HCT116 (cell line): ENCODE measurements at regions not wholly inside any gene's neighbourhood (a gene's known extent, or its start where the extent isn't known, plus 50 kb on each side); places are given as distances from the start of the nearest gene placed in this dataset.

ENCODE experiments used
- ATAC-seq: fragments of 200-7000 bp; cut with Tn5 transposase; 2 replicates; pipeline ENCODE4 v1.9.1; 2020; ENCODE audit warnings: mild to moderate bottlenecking, moderate library complexity
- BruUV-seq: library from RNA; stranded (reverse); fragments of 400-500 nt; replicated peaks from 2 replicates; lab custom pipeline; 2021; lab: Mats Ljungman, UMichigan
- CTCF ChIA-PET: fragments of 300-600 bp; sonication (Branson Sonifier 250); formaldehyde crosslinking; loops from one replicate; lab custom pipeline; 2021; ENCODE audit warnings: antibody characterized with exemption; lab: Charles Lee
- POLR2A ChIA-PET: fragments of 300-600, 350-600 bp; sonication (Branson Sonifier 250); formaldehyde crosslinking; loops from one replicate; lab custom pipeline; 2021; ENCODE audit warnings: antibody characterized with exemption; lab: Charles Lee
- RAD21 ChIA-PET, 2 experiments: fragments of 300-600 bp; sonication (Branson Sonifier 250); formaldehyde crosslinking; loops; one replicate each; lab custom pipeline; 2023; ENCODE audit warnings: low total read pairs in 2 of 2; ENCODE audit not compliant: uncharacterized antibody in 2 of 2, unreplicated experiment in 2 of 2, low non-redundant PET in 1 of 2; lab: Charles Lee
- DNase-seq: peaks from one replicate; pipeline ENCODE4 v3.0.0-alpha.2; 2010; ENCODE audit warnings: low read depth, low spot score
- H2AFZ ChIP-seq: fragments of 200-600 bp; shearing (Covaris generic), sonication (generic); 2 replicates; pipeline ENCODE4 v1.6.1; 2017; ENCODE audit warnings: low read depth, mixed run types, mixed read lengths, antibody characterized with exemption, low read length; ENCODE audit not compliant: poor library complexity, severe bottlenecking
- H3K27ac ChIP-seq: 2 replicates; pipeline ENCODE4 v1.5.1; 2012; ENCODE audit warnings: low read depth, low read length
- H3K27me3 ChIP-seq: fragments of 200-600 bp; sonication (generic); 2 replicates; pipeline ENCODE4 v1.6.1; 2016; ENCODE audit warnings: mixed run types, low read length, mixed read lengths; ENCODE audit not compliant: insufficient read depth
- H3K36me3 ChIP-seq, 2 experiments: fragments of 200-500 bp in 1 of 2; fragments of 200-600 bp in 1 of 2; sonication (Bioruptor generic) in 1 of 2; sonication (generic) in 1 of 2; 2 replicates each; pipeline versions ENCODE4 v1.5.1 to v1.6.1; 2014 to 2016; ENCODE audit warnings: low read length in 2 of 2, inconsistent platforms in 1 of 2, mixed read lengths in 1 of 2, mixed run types in 1 of 2; ENCODE audit not compliant: insufficient read depth in 2 of 2, control insufficient read depth in 1 of 2
- H3K4me1 ChIP-seq, 2 experiments: fragments of 200-600 bp in 1 of 2; sonication (generic) in 1 of 2; 2 replicates each; pipeline versions ENCODE4 v1.5.1 to v1.6.1; 2012 to 2017; ENCODE audit warnings: low read length in 2 of 2, inconsistent platforms in 1 of 2, mild to moderate bottlenecking in 1 of 2, mixed read lengths in 1 of 2, mixed run types in 1 of 2, moderate library complexity in 1 of 2; ENCODE audit not compliant: insufficient read depth in 2 of 2, control insufficient read depth in 1 of 2
- H3K4me2 ChIP-seq: fragments of 200-600 bp; sonication (generic); 2 replicates; pipeline ENCODE4 v1.6.1; 2017; ENCODE audit warnings: mixed run types, low read length, mixed read lengths
- H3K4me3 ChIP-seq, 2 experiments: fragments of 200-600 bp in 1 of 2; sonication (generic) in 1 of 2; replicated peaks in 1 of 2; 2 replicates each; pipeline ENCODE4 v1.5.1; 2011 to 2016; ENCODE audit warnings: low read length in 2 of 2, control low read depth in 1 of 2, low read depth in 1 of 2, mild to moderate bottlenecking in 1 of 2, mixed read lengths in 1 of 2, mixed run types in 1 of 2
- H3K79me2 ChIP-seq: fragments of 200-600 bp; sonication (generic); 2 replicates; pipeline ENCODE4 v1.6.1; 2017; ENCODE audit warnings: mild to moderate bottlenecking, mixed run types, low read length, moderate library complexity, mixed read lengths; ENCODE audit not compliant: insufficient read depth
- H3K9ac ChIP-seq: fragments of 200-600 bp; sonication (generic); 2 replicates; pipeline ENCODE4 v1.6.1; 2016; ENCODE audit warnings: low read length, mixed read lengths
- H3K9me2 ChIP-seq: fragments of 200-600 bp; sonication (generic), shearing (Covaris generic); 2 replicates; pipeline ENCODE4 v1.6.1; 2017; ENCODE audit warnings: mixed run types, mild to moderate bottlenecking, moderate library complexity; ENCODE audit not compliant: insufficient read depth
- H3K9me3 ChIP-seq, 2 experiments: fragments of 200-500 bp in 1 of 2; fragments of 200-600 bp in 1 of 2; sonication (Bioruptor generic) in 1 of 2; sonication (generic) in 1 of 2; 2 replicates each; pipeline ENCODE4 v1.6.1; 2014 to 2017; ENCODE audit warnings: low read length in 2 of 2, mixed read lengths in 2 of 2, inconsistent platforms in 1 of 2, low read depth in 1 of 2, mild to moderate bottlenecking in 1 of 2, mixed run types in 1 of 2, moderate library complexity in 1 of 2; ENCODE audit not compliant: control insufficient read depth in 1 of 2, insufficient read depth in 1 of 2
- H4K20me1 ChIP-seq: fragments of 200-600 bp; sonication (generic), shearing (Covaris generic); 2 replicates; pipeline ENCODE4 v1.6.1; 2017; ENCODE audit warnings: mixed run types, mild to moderate bottlenecking, moderate library complexity; ENCODE audit not compliant: insufficient read depth
- ELF1 ChIP-seq: IDR thresholded peaks from 2 replicates; pipeline ENCODE4 v1.6.1; 2012; ENCODE audit warnings: low read depth, borderline replicate concordance
- EZH2phosphoT487 ChIP-seq: fragments of 200-600 bp; IDR thresholded peaks from 2 replicates; pipeline ENCODE4 v1.6.1; 2018; ENCODE audit warnings: antibody characterized with exemption, borderline replicate concordance
- FOSL1 ChIP-seq: IDR thresholded peaks from 2 replicates; pipeline ENCODE4 v1.6.1; 2012; ENCODE audit warnings: low read depth
- POLR2A ChIP-seq: IDR thresholded peaks from 2 replicates; pipeline ENCODE4 v1.7.0; 2011; ENCODE audit warnings: borderline replicate concordance; ENCODE audit not compliant: insufficient read depth, insufficient read length; ENCODE audit errors: extremely low read depth
- SIN3A ChIP-seq: IDR thresholded peaks from 2 replicates; pipeline ENCODE4 v1.6.1; 2012; ENCODE audit warnings: low read depth
- SP1 ChIP-seq: IDR thresholded peaks from 2 replicates; pipeline ENCODE4 v1.6.1; 2012; ENCODE audit warnings: low read depth
- SRF ChIP-seq: IDR thresholded peaks from 2 replicates; pipeline ENCODE4 v1.6.1; 2012; ENCODE audit warnings: low read depth
- YY1 ChIP-seq: IDR thresholded peaks from 2 replicates; pipeline ENCODE4 v1.6.1; 2011; ENCODE audit warnings: low read length, low read depth, moderate library complexity, mild to moderate bottlenecking; ENCODE audit not compliant: insufficient replicate concordance; ENCODE audit errors: extremely low read depth
- ZNF274 ChIP-seq: fragments of 200-500 bp; sonication (Bioruptor generic); IDR thresholded peaks from 2 replicates; pipeline ENCODE4 v1.6.1; 2014; ENCODE audit warnings: mild to moderate bottlenecking, low read depth, low read length, inconsistent platforms
- intact Hi-C: fragments of 100-400 bp; cut with micrococcal nuclease; formaldehyde crosslinking; loops from 2 replicates; pipeline ENCODE4 v1.10.0; 2022
- TF ChIP-seq, protein P1 (sequence below): IDR thresholded peaks from 2 replicates; pipeline ENCODE4 v1.6.1; 2011; ENCODE audit warnings: mild to moderate bottlenecking, low read length, moderate library complexity; ENCODE audit not compliant: insufficient replicate concordance; ENCODE audit errors: extremely low read depth
- TF ChIP-seq, protein P2 (sequence below): IDR thresholded peaks from 2 replicates; pipeline ENCODE4 v1.6.1; 2012; ENCODE audit warnings: low read depth

DNA sequence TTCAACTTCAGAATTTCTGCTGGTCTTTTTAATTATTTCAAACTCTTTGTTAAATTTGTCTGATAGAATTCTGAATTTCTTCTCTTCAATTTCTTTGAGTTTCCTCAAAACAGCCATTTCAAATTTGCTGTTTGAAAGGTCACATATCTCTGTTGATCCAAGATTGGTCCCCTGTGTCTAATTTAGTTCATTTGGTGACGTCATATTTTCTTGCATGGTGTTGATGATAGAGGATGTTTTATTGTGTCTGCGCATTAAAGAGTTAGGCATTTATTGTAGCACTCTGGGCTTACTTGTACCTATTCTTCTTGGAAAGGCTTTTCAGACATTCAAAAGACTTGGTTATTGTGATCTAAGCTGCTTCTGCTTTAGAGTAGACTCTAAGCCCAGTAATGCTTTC, 698.4 kb upstream of the LRRTM1 start:
- POLR2A ChIA-PET = no interaction called here
- RAD21 ChIA-PET = no interaction called here

DNA sequence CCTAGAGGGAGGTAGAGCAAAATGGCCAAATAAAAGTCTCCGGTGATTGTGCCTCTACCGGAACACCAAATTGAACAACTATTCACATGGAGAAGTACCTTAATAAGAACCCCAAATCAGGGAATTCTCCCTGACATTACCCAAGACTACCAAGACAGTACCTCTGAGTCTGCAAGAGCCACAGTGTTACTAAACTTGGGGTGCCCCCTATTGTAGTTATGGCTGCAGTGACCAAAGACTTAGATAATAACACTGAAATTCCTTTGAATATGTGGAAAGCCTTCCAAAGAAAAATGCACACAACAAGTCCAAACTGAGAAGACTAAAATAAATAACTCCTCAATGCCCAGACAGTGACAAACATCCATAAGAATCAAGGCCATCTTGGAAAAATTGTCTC, 682.9 kb upstream of the LRRTM1 start:
- H3K9me2 ChIP-seq = no peaks in the 10 kb centered on the region
- ChIA-PET CTCF (no interaction called here), RAD21 (no interaction called here), POLR2A (no interaction called here)
- no peaks in the 10 kb centered on the region for H3K79me2 ChIP-seq
- no peak overlapping the region for H3K4me2 ChIP-seq
- H2AFZ ChIP-seq = no peak overlapping the region
- H3K4me3 ChIP-seq = no peak overlapping the region
- H3K9me3 ChIP-seq = 0 out of 4 replicates have a peak, but pooled peaks cover 0 to 3% of the 10 kb centered on the region in 2 experiments
- no peak overlapping the region for H3K9ac ChIP-seq
- no peak overlapping the region for H3K27ac ChIP-seq
- H4K20me1 ChIP-seq = no peaks in the 10 kb centered on the region
- no TSS peak for BruUV-seq
- no peaks in the 10 kb centered on the region for H3K4me1 ChIP-seq
- no peak for ATAC-seq
- H3K36me3 ChIP-seq = no peaks in the 10 kb centered on the region
- no peaks in the 10 kb centered on the region for H3K27me3 ChIP-seq
- intact Hi-C loops = no loop called here
- no peak for DNase-seq
- TF ChIP-seq SRF (no peak), SIN3A (no peak), ZNF274 (no peak), FOSL1 (no peak), EZH2phosphoT487 (no peak), SP1 (no peak), YY1 (no peak), POLR2A (no peak)
- TF ChIP-seq, protein P1, sequence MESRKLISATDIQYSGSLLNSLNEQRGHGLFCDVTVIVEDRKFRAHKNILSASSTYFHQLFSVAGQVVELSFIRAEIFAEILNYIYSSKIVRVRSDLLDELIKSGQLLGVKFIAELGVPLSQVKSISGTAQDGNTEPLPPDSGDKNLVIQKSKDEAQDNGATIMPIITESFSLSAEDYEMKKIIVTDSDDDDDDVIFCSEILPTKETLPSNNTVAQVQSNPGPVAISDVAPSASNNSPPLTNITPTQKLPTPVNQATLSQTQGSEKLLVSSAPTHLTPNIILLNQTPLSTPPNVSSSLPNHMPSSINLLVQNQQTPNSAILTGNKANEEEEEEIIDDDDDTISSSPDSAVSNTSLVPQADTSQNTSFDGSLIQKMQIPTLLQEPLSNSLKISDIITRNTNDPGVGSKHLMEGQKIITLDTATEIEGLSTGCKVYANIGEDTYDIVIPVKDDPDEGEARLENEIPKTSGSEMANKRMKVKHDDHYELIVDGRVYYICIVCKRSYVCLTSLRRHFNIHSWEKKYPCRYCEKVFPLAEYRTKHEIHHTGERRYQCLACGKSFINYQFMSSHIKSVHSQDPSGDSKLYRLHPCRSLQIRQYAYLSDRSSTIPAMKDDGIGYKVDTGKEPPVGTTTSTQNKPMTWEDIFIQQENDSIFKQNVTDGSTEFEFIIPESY = no peak
- TF ChIP-seq, protein P2, sequence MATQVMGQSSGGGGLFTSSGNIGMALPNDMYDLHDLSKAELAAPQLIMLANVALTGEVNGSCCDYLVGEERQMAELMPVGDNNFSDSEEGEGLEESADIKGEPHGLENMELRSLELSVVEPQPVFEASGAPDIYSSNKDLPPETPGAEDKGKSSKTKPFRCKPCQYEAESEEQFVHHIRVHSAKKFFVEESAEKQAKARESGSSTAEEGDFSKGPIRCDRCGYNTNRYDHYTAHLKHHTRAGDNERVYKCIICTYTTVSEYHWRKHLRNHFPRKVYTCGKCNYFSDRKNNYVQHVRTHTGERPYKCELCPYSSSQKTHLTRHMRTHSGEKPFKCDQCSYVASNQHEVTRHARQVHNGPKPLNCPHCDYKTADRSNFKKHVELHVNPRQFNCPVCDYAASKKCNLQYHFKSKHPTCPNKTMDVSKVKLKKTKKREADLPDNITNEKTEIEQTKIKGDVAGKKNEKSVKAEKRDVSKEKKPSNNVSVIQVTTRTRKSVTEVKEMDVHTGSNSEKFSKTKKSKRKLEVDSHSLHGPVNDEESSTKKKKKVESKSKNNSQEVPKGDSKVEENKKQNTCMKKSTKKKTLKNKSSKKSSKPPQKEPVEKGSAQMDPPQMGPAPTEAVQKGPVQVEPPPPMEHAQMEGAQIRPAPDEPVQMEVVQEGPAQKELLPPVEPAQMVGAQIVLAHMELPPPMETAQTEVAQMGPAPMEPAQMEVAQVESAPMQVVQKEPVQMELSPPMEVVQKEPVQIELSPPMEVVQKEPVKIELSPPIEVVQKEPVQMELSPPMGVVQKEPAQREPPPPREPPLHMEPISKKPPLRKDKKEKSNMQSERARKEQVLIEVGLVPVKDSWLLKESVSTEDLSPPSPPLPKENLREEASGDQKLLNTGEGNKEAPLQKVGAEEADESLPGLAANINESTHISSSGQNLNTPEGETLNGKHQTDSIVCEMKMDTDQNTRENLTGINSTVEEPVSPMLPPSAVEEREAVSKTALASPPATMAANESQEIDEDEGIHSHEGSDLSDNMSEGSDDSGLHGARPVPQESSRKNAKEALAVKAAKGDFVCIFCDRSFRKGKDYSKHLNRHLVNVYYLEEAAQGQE = no peak

More for the DNA sequence above, 698.4 kb upstream of the LRRTM1 start:
- Histone ChIP-seq H3K36me3 (no peaks in the 10 kb centered on the region), H3K9me2 (no peaks in the 10 kb centered on the region), H3K4me2 (no peak overlapping the region), H3K9ac (no peak overlapping the region), H3K27me3 (no peaks in the 10 kb centered on the region), H3K9me3 (no peaks in the 10 kb centered on the region), H4K20me1 (no peaks in the 10 kb centered on the region), H3K4me3 (no peak overlapping the region), H3K4me1 (no peaks in the 10 kb centered on the region), H3K27ac (no peak overlapping the region), H2AFZ (no peak overlapping the region), H3K79me2 (no peaks in the 10 kb centered on the region)
- no peak for ATAC-seq
- TF ChIP-seq, protein P1 = no peak
- no peak for TF ChIP-seq SRF
- TF ChIP-seq YY1 = no peak
- TF ChIP-seq ELF1 = no peak
- CTCF ChIA-PET = no interaction called here
- no peak for DNase-seq
- intact Hi-C loops = no loop called here
- BruUV-seq = no TSS peak
